Hematopoietic multipotent progenitor cell treated with erythropoietin and hydrocortisone succinate and interleukin-3 and kit ligand, for 4 days (in vitro differentiated cells): ENCODE measurements at regions not wholly inside any gene's neighbourhood (a gene's known extent, or its start where the extent isn't known, plus 50 kb on each side); places are given as distances from the start of the nearest gene placed in this dataset.
"Not testable (repeated sequence)": the region's sequence is repeated elsewhere in the genome, so short reads cannot be mapped to it uniquely, and the experiment has no call there.

ENCODE experiments used
- DNase-seq: peaks from one replicate; pipeline ENCODE4 v3.0.0-alpha.2; 2015

DNA sequence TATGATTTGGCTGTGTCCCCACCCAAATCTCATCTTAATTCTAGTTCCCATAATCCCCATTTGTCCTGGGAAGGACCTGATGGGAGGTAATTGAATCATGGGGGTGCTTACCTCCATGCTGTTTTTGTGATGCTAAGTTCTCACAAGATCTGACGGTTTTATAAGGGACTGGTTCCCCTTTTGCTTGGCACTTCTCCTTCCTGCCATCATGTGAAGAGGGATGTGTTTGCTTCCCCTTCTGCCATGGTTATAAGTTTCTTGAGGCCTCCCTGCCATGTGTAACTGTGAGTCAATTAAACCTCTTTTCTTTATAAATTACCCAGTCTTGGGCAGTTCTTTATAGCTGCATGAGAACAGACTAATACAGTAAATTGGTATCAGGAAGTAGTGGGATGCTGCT lies 114.1 kb downstream of the ZNF648 start:
- peak; percentile 21 for DNase-seq

DNA sequence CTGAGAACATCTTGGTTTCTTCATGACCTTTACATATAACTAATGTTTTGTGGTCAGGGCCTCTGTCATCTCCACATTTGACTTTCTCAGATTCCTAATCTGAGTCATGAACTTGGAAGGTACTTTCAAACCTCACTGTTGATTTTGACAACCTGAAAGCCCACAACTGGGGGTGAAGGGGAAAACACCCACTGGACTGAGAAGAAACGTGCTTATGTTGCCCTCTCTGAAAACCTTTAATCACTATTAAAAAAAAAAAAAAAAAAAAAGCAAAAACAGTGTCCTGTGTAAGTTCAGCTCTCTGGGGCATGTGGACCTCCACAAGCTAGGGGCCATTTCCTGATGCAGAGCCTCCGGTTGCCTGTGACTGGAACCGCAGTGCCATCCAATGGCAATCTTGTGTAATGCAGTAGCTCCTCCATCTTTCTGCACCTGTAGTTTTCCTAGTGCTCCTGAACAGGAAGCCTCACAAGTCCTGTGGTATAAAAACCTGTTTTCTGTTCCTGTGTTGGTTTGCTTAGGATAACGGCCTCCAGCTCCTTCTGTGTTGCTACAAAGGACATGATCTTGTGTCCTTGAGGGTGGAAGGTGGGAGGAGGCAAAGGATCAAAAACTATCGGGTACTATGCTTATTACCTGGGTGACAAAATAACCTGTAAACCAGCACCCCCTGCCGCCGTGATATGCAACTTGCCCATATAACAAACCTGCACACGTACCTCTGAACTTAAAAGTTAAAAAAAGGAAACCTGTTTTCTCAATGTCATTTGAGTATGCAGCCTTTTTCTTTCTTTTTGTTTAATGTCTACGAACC lies 124.5 kb downstream of the ZNF648 start:
- peak; percentile 66 for DNase-seq

DNA sequence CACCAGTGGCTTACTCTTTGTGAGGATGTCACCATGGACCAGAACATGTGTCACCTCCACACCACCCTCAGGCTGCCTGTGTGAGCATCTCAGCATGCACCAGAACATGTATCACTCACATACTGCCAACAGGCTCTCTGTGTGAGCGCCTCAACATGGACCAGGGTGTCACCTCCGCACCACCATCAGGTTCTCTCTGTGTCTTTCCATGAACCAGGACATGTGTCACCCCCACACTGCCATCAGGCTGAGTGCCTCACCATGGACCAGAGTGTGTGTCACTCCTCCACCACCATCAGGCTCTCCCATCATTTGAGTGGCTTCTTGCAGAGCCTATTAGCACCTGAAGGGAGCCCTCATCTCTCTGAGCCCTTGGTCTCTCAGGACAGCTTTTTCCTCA lies 125.2 kb downstream of the ZNF648 start:
- no peak for DNase-seq

DNA sequence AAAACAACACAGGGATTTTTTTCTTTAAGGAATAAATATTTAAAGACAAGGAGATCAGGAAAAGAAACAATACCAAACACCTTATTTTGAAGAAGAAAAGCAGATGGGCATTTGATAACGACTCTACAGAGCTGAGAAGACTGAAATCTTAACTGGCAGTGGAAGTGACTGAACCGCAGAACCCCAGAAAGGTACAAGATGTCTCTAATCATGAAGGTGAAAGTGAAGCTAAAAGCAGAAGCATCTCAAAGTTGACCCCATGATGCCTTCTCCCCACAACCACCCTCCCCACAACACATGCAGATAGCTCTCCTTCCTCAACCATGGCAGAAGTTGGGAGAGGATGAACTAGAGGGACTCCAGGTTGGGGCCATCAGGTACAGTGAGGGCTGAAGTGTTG lies 129.6 kb downstream of the ZNF648 start:
- DNase-seq, result no peak

DNA sequence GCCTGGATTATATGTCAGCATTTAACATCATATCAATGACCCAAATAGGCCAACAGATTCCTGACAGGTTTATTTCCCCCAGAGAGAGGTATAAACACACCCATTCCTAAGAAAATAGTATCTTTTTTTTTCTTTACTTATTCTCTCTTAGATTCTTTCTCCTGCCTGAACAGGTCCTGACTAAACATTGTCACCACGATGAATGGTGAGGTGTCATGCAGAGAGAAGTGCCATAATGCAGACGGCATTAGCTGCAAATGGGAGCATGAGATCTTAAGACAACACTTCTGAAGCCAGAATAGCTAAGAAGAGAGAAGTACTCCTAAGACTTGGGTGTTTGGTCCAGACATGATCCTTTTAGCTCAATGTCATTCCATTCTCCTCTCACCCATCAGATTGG lies 131.3 kb downstream of the ZNF648 start:
- no peak for DNase-seq

DNA sequence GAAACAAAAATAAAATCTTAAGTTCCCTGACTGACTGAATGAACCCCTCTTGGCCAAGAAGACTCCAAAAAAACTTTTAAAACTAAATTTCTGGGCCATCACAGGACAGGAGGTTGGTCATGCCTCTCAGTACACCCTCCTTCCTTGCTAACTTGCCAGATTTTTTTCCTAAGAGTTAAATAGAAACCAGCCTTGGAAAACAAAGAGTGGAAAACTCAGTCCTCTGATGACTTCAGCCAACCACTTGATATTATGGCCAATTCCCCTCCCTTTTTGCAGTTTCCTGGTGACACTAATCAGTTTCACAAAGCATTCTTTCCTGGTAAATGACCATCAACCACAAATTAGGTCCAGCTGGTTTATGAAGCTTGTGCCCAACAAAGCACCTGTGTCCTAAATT lies 134.8 kb downstream of the ZNF648 start:
- DNase-seq, result no peak

DNA sequence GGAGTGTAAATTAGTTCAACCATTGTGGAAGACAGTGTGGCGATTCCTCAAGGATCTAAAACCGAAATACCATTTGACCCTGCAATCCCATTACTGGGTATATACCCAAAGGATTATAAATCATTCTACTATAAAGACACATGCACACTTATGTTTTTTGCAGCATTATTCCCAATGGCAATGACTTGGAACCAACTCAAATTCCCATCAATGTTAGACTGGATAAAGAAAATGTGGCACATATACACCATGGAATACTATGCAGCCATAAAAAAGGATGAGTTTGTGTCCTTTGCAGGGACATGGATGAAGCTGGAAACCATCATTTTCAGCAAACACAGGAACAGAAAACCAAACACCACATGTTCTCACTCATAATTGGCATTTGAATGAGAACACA lies 137.5 kb downstream of the ZNF648 start:
- not testable (repeated sequence) for DNase-seq

GRCh38 chr1:181919542-181919941 lies 142.0 kb downstream of the ZNF648 start:
- no peak for DNase-seq

DNA sequence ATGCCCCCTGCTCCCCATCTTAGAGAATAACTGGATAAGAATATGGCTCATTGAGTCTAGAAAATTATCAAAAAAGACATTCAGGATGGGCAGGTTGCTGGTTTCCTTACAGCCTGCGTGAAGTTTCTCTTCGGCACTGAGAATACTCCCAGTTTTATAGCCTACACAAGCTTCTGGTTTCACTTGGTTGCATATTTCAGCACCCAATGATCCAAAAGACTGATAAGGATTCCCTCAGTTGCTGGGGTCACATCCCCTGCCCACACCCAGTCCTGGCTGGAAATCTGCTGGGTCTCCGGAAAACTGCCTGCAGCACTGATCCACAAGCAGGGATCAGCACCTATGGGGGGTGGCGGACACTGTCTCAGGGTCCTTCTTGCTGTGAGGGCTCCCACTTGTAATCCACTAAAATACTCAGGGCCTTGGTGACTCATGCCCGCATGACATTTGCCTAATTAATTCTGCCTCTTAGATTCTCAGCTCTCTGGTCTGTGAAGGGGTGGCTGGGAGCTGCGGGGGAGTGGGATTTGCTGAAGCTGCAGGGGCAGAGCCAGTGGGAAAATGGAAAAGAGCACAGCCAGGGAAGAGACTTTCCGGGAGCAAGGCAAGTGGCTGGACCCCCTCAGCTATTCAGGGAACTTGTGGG lies 142.5 kb downstream of the ZNF648 start:
- DNase-seq, result no peak

DNA sequence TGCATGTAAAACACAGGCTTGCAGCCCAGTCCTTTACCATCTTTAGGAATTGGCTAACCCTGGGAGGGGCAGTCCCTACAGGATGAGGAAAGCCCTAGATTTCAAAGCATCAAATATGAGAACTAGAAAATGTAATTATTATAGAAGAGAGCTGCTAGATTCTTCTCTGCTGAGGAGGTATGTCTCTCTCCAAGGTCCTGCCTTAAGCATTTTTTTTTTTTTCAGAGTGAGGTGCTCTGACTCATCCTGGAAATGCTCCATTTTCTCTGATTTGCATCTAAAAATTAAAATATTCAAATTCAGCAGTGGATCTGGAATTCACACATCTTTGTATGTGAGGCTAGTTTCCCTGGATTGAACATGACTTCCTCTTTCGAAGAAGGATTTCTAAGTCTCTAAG lies 149.8 kb downstream of the ZNF648 start:
- no peak for DNase-seq

DNA sequence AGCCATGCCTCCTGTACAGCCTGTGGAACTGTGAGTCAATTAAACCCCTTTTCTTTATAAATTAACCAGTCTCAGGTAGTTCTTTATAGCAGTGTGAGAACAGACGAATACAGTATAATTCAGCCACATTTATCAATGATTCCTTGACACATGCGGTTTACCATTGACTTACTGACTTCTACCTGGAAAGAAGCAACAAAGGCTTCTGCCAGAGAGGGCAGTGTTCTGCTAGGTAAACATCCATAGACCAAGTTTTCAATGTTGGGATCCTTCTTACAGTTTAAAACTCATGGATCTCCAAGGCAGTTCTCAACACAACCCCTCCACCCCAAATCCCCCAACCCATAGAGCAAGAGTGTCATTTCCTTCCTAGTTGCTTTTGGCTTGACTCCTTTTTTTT lies 150.6 kb downstream of the ZNF648 start:
- DNase-seq, result peak; percentile 8

- DNase-seq, result no peak
Measured at GRCh38 chr1:181909010-181909409, 152.5 kb downstream of the ZNF648 start.

DNA sequence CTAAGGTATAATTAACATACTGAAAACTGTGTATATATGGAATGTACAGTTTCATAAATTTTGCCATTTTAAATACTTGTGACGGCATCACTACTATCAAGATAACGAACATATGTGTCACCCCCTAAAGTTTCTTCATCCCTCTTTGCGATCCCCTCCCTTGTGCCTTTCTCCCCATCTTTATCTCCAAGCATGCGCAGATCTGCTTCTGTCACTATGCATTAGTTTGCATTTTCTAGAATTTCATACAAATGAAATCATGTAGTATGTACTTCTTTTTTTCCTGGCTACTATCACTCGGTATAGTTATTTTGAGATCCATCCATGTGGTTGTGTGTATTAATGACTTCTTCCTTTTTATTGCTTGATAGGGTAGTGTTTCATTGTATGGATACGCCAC lies 154.9 kb downstream of the ZNF648 start:
- DNase-seq, result no peak

GRCh38 chr1:181905944-181906597 lies 155.4 kb downstream of the ZNF648 start:
- no peak for DNase-seq

DNA sequence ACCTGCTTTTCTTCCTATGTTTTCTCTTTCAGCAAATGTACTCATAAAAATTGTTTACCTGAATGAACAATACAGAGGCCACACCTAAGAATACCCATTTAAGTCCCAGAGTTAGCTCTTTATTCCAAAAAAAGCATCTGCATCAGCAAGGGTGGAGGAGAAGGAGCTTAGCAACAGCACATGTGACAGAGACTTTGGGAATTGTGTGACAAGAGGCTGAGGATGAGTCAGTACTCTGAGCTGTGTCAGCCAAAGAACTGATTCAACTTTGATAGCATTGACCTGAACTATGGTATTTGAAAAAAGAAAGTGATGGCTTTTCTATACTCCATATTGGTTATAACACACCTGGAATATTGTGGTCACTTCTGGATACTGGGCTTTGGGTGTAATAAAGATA lies 162.7 kb downstream of the ZNF648 start:
- no peak for DNase-seq

DNA sequence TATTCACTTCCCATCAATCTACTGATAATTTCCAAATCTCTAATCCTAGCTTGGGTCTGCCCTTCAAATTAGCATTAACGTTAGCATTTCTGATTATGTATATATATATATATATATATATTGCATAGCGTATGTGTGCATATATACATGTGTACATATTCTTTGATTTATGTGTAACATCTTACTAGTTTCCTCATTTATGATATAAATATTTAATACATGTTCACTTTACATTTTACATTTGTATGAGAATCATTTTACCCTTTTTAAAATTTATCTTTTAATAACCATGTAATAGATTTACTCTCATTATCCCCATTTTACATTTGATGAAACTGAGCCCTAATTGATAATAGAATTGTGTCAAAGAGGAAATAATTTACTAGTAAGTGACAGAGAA lies 164.7 kb downstream of the ZNF648 start:
- no peak for DNase-seq

GRCh38 chr1:181894439-181894859 lies 167.1 kb downstream of the ZNF648 start:
- no peak for DNase-seq

DNA sequence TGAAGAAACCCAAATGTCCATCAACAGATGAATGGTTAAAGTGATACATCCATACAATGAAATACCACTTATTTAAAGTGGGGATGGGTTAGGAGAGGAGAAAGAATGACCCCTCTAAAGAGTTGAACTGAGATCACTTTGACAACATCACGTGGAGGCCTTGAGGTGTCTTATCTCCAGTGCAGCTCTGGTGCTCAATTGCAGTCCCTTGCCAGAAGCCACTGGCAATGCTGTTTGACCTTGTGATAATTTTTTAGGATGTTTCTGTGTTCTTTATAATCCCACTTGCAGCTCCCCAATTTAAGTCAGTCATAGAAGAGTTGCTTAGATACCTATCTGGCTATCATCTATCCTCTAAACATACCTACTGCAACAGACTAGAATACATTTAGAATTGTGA lies 167.6 kb downstream of the ZNF648 start:
- no peak for DNase-seq

- not testable (repeated sequence) for DNase-seq
Measured at GRCh38 chr1:181893150-181893549, 168.4 kb downstream of the ZNF648 start.

GRCh38 chr1:181872562-181872961 lies 188.9 kb downstream of the ZNF648 start:
- no peak for DNase-seq

GRCh38 chr1:181863736-181864135 lies 197.8 kb downstream of the ZNF648 start:
- DNase-seq, result no peak

- no peak for DNase-seq
Measured at GRCh38 chr1:181863006-181863405, 198.5 kb downstream of the ZNF648 start.

- DNase-seq, result no peak
Measured at GRCh38 chr1:181858135-181858534, 203.4 kb downstream of the ZNF648 start.
